ENCODE measurements at regions not wholly inside any gene's neighbourhood (a gene's known extent, or its start where the extent isn't known, plus 50 kb on each side); places are given as distances from the start of the nearest gene placed in this dataset.

GRCh38 chr1:164953815-164954214, 394.8 kb downstream of the PBX1 start:
- no peak for TF ChIP-seq CTCF (conservative IDR thresholded peaks at IDR 0.05; ENCODE audit: low read depth, low read length)
- TF ChIP-seq EZH2 (IDR thresholded peaks at IDR 0.05; ENCODE audit: low read length, unreplicated experiment): no peak

All from PC-3 (cell line).